NK-92 treated with Interleukin-12 subunit alpha and Interleukin-12 subunit beta, amount 100 ng/mL, for 24 hours (cell line): ENCODE measurements at regions not wholly inside any gene's neighbourhood (a gene's known extent, or its start where the extent isn't known, plus 50 kb on each side); places are given as distances from the start of the nearest gene placed in this dataset.
A peak's percentile ranks its signal among the peaks of the same experiment; 100 is the strongest.
"Not testable (repeated sequence)": the region's sequence is repeated elsewhere in the genome, so short reads cannot be mapped to it uniquely, and the experiment has no call there.

Experiments used
- DNase-seq: peaks from one replicate; lab custom pipeline; 2025; lab: John Stamatoyannopoulos, UW

DNA sequence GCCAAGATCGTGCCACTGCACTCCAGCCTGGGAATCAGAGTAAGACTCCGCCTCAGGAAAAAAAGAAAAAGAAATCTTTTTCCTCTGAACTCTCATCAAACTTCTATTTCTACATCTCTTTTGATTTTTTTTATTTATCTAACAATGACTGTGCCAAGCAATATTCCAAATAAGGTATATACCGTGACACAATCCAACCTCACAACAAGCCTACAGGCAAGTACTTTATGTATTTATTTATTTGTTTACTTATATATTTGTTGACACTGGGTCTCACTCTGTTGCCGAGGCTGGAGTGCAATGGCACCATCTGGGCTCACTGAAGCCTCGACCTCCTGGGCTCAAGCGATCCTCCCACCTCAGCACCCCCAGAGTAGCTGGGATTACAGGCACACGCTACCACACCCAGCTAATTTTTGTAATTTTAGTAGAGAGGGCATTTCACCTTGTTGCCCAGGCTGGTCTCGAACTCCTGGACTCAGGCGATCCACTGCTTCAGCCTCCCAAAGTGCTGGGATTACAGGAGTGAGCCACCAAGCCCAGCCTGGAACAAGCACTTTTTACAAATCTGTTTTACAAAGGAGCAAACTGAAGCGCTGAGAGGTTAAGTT lies 94.9 kb upstream of the CHD2 start:
- no peak for DNase-seq

DNA sequence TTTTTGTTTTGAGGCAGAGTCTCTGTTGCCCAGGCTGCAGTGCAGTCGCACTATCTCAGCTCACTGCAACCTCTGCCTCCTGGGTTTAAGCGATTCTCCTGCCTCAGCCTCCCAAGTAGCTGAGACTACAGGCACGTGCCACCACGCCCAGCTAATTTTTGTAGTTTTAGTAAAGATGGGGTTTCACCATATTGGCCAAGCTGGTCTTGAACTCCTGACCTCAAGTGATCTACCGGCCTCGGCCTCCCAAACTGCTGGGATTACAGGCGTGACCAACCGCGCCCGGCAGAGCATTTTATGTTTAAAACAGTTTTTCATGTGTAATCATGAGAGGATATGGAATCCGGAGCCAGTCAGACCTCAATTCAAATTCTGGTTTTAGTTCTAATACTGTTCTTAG lies 94.0 kb upstream of the CHD2 start:
- not testable (repeated sequence) for DNase-seq

DNA sequence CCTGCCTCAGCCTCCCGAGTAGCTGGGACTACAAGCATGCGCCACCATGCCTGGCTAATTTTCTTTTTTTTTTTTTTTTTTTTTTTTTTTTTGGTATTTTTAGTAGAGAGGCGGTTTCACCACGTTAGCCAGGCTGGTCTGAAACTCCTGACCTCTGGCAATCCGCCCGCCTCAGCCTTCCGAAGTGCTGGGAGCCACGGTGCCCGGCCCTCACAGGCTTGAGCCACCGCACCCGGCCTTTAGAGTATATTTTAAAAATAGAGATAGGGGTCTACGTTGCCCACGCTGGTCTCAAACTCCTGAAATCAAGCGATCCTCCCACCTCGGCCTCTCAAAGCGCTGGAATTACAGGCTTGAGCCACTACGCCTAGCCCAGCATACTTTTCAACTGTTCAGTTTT lies 93.4 kb upstream of the CHD2 start:
- no peak for DNase-seq

DNA sequence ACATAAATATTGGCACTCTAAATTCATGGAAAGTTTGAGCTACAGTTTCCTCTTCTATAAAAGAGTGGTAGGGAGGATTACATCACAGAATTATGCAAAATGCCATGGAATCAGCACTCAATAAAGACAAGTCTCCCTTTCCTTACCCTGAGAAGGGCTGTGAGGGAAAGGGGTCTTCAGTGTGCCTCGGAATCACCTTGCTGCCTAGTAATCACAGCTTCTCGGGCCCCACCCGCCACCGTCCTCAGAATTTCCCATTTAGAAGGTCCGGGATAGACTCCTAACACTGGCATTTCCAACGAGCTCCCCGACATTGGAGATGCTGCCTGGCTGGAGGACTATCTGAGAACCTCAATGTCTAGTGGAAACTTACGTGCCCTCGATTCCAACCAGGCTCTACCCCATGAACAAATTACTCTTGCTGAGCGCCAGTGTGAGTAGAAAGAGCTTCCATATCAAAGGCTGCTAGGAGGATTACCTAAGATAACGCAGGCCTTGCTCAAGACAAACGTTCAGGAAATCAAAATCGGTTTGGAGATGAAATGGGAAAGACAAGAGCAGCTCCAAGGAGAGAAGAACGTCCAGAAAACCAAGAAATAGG lies 92.1 kb upstream of the CHD2 start:
- no peak for DNase-seq

DNA sequence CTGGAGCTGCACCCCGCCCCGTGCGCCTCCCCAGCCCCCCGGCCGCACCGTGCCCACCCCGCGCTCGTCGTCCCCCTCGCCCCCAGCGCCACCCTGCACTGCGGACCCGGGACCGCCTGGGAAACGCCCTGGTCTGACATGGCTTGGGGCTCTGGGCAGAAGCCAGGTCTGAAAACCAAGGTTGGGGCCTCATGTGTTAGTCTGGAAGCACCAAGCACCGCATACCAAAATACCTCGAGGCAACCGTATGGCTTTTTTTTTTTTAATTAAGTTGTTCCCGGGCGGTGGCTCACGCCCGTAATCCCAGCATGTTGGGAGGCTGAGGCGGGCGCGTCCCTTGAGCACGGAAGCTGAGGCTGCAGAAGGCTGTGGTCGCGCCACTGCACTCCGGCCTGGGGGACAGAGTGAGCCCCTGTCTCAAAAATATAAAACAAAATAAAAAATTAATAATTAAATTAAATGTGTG lies 91.5 kb upstream of the CHD2 start:
- peak; percentile 61 for DNase-seq

DNA sequence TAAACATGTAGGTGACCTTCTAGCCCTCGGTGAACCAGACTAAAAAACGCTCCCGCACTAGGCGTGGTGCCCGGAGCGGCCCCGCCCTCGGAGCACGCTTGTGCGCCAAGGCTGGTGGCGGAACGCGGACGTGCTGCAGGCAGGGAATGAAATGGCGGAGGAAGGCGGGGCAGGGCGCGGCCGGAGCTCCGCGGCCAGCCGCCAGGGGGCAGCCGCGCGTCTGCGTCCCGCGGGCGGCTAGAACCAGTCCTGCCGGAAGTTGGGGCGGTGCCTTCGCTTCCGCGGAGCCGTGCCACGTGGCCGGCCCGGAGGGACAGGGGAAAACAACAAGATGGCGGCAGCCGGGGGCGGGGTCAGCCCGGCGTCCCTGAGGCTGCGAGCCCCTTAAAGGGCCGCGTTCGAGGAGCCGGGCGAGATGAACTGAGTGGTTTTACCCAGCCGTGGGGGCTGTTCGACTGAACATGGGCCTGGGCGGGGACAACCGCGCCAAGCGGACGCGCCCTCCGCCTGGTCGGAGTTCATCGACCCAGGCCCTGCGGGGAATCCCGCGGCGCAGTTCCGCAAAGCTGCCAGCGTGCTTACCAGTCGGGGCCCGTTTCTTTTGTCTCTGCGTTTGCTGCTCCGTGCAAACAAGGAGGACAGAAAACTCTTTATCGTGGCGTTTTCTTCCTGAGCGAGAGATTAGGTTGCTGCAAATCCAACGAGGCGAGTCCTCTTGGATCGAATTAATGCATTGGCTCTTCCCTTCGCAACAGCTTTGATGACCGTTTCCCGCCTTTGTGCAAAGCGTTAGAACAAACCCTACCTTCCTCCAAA lies 90.9 kb upstream of the CHD2 start:
- DNase-seq, result peak; percentile 99

DNA sequence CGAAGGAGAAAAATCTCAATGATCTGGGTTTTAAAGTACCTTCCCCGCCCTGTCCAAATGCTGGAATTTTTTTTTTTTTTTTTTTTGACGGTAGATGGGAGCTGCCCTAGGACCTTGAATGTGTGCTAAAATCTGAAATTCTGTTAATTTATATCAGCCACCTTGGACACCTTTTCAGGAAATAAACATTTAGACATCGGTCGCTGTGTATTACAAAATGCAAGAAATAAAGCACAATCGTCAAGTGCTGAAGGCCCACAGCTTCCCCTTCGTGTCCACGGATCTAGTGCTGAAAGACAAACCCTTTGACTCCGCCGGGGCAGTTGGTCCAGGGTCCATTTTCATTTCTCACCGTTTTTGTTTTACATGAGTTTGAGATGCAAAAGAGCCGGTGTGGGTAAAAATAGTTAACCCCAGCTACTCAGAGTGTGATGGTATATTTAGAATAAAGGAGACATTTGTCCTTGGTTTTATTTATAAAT lies 90.2 kb upstream of the CHD2 start:
- no peak for DNase-seq

DNA sequence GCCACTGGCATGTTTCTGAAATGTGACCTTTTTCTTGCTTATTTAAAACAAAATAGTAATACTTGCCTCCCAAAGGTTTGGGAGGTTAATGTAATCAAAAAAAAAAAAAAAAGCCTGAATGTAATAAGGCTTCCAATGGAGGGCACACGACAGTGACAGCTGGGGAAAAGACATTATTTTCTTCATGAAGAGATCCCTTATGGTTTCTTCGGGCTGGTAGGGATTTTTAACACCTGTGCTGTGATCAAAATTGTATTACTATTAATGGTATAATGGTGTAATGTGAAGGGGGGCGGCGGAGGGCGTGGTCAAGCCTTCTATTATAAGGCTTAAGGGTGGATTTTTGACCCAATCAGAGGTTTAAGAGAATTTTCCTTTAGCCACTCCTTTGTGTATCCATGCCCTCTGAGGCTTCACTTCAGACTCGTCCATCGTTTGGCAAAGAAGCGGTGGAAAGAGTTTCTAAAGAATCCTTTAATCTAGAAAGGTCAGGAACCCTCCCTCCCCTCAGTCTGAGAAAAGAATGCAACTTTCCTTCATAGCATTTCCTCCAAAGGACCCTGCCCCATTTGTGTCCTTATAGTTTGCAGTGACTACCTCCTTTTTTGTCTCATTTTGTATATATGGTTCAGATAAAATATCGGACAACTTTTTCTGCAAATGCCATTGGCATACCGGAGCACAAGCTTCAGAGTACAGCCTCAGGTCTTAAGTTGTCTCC lies 89.5 kb upstream of the CHD2 start:
- peak; percentile 59 for DNase-seq

DNA sequence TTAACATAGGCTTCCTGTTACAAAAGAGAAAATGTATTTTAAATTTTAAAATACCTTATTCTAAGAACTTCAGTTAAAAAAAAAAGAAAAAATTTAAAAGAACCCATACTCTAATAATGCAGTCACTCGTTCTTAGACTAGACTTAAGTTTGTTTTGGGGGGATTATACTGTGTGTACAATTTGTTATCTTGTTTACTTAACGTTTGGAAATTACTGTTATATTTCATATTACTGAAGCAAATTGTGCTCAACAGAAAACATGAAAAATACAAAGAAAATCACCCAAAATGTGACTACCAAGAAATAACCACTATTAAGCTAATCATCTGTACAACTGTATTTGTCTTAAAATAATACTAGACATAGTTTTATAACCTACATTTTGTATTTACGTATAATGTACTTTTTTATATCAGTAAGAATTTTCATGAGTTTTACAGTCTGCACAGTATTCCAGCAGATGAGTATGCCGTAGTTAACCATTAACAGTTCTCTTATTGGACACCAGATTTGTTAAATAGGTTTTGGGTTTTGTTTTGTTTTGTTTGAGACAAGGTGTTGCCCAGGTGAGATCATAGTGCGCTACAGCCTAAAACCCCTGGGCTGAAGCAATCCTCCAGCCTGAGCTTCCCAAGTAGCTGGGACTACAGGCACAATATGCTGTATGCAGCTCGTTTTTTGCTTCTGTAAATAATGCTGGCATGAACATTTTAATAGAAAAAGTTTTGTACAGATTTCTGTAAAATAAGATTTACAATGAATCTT lies 88.8 kb upstream of the CHD2 start:
- DNase-seq, result no peak

DNA sequence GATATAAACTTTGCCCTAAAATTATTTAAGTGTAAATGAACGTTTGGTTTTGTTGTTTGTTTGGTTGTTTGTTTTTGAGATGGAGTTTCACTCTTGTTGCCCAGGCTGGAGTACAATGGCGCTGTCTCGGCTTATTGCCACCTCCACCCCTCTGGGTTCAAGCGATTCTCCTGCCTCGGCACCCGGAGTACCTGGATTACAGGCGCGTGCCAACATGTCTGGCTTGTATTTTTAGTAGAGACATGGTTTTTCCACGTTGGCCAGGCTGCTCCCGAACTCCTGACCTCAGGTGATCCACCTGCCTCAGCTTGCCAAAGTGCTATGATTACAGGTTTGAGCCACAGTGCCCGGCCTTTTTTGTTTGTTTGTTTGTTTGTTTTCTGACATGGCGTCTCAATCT lies 87.9 kb upstream of the CHD2 start:
- no peak for DNase-seq

DNA sequence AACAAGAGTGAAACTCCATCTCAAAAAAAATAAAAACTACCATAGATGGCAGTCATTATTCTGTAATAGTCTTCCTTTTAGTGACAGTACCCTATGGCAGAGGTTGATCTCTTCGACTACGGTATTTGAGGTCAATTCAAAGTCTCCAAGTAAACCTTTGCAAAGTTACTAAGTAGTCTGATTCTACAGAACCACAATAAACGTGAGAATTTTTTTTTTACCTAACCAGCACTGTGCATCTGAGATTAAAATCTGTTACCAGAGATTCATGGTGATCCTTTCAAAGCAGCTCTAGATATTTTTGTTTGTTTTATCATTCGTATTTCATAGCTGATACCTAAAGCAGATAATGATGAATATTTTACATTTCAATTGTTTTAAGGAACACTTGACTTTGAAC lies 86.6 kb upstream of the CHD2 start:
- no peak for DNase-seq

DNA sequence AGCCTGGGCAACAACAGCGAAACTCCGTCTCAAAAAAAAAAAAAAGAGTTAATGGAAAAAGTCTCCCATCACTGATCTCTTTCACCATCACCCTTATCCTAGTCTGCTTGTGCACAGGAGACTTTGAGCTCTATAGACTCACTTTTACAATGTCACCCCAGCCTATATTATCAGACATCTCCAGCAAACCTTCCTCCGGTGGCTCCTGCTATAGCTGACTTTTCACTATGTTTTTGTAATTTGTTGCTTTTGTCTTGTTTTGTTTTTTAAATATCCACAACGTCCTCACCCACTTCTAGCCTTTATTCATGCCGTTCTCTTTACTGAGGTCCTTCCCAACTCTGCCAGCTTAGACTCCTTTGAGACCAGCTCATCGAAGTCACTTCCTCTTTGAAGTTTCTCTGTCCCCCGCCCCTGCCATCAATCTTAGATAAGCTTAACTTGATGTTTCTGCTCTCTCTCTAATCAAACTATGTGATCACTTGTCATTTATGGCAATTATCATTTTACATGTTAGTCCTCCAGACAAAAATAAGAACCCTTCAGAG lies 82.7 kb upstream of the CHD2 start:
- DNase-seq, result no peak

DNA sequence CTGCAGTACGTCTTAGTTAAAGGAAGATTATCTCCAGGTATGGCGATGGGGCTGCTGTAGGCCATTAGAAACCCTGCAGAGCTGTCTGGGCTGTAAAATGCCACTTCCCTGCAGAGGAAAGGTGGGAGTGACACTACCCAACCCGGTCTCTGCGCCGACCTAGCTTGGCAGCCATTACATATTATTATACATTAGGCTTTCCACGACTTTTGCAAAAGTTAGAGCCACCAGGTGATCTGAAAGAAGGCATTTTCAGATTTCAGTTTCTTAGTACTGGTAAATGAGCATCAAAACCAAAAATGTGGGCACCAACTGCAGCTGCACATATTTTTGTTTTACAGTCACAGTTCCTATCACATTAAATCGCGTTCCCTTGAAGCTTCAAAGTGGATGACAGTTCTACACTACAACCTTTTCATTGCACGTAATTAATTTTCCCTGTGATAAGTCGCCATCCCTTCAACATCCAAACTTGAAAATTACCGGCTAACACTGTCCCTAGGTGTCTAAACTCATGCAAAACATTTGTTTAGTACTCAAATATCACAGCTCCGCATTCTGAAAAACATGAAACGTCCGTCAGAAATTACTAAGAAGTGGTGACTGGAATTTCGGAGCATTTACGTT lies 81.4 kb upstream of the CHD2 start:
- DNase-seq, result no peak

DNA sequence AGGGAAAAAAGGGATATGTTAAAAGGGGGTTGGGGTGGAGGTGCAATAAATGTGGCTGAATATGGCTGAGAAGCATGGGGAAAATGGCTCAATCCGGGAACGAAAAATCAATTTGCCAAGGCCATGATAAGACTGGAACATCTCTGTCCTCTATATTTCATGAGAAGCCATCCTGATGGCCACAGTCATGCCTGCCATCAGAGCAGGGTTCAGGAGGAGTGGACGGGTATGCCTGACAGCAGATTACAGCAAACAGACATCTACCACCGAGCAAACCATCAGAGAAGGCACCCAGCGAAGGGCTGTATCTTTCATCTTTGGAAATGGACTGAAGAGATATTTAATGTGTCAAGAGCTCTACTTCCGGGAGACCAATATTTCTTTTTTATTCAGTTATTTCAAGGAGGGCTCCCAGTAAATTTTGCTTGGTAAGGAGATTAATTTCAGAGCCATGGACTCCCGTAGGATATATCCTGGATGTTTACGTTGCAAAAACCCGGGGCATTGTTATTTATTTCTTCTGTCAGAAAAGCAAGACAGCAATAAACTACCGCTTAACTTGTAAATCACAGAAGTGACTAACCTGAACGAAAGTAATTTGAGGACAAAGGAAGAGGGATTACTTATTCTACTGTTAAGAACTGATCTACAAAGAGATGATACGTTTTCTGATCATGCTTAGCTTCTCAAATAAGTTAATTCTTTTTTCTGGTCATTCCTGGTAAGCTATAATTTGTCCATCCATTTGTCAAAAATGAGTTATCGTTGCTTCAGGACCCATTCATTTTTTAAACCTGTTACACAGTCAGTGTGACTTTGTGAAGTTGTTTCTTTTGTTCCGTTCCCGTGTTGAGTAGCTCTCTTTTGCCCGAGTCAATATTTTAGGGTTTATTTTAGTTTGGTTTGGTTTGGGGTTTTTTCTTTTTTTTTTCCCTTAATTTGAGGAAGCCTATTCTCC lies 80.6 kb upstream of the CHD2 start:
- DNase-seq, result no peak

DNA sequence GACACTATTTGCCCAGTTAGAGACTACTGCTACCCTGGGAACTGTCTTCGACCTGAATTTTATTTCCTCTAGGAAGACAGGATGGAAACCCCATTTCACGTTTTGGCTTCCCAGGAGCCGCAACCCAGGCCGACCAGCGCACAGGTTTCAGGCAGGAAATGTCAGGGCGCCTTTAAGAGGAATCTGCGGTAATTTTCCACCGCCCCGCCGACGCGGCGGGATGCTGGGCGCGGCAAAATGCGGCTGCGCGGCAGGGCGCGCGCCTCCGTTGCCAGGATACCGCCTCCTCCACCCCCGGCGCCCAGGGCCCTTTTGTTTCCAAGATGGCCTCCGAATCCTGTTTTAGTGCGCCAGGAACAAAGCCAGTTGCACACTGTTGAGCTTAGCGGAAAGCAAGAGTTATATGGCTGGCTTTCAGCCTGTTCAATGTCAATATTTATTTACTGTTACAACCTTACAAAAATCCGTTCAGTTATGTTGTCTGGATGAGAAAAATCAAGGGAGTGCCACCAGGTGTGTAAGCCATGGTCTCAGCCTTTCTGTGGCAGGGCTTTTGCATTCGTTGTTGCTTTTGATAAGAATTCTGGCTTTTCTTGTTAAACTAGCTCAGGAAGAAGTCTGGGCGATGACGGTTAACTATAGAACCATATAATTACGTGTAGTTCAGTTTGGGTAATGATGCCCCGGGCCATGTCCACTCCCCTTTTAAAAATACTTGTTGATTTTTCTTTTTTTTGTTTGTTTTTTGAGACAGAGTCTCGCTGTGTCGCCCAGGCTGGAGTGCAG lies 79.7 kb upstream of the CHD2 start:
- DNase-seq, result peak; percentile 83

DNA sequence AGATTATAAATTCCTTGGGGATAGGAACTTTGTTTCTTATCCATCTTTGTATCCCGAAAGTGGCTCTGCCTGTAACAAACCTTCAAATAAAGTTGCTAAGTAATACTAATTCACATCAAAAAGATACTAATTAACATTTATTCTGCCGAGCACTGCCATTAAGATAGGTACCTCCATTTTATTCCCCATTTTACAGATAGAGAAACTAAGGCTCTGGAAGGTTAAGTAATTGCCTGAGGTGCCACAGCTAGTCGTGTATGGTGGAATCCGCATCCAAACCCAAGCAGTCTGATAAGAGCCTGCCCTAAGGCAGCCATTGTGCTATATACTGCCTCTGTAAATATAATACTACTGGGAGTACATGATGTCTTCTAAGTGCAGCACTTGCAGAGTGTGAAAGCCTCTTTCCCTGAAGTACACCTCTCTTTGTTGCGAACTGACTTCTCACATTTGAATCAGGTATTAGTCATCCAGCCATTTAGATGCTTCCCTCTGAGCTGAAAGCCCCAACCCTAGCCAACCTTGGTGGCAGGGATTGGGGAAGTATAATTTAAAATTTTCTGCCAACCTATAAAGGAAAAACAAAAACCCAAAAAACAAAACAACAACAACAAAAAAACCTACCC lies 78.5 kb upstream of the CHD2 start:
- DNase-seq, result peak; percentile 31

DNA sequence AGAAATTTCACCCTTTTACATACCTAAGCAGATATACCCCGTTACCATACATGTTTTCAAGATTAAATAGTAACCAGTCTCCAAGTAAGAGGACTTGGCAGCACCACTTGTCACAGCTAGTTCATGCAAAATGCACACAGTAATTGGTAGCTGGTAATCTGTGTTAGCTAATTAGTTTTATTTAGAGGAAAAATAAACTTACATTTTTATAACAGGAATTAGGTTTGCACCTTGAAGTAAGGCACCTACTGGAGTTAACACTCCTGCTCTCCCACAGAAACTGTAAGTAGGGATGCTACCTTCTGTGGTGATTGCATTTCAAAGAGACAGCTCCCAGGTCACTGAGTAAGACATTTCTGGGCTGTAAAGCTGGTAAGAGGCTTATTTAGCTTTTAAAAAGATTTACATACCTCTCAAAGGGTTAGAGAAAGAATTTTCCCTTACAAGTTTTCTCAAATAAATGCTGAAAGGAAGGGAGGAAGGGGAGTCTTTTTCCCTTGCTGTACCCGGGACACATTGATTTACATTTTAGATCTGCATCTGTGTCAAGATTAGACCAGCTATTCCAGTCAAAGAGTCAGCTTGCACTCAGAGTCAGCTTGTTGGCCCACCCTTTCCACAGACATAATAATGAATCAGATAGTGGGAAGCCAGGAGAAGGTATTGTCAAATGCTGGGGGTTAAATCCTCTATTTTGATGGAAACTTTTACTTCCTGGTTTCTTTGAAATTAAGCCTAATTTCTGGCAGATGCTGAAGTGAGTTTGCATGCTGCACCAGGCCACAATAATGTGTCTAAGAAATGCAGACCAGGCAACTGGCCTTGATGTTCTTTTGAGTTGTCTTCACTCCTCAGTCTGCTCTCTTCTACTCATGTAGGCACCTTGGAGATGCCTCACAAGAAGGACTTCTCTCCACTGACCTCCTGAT lies 77.6 kb upstream of the CHD2 start:
- no peak for DNase-seq
